AG09319 (cell line): ENCODE measurements at regions not wholly inside any gene's neighbourhood (a gene's known extent, or its start where the extent isn't known, plus 50 kb on each side); places are given as distances from the start of the nearest gene placed in this dataset.

Experiments used
- DNase-seq: peaks from one replicate; pipeline ENCODE4 v3.0.0-alpha.2; 2010; ENCODE audit warnings: low read depth; ENCODE audit errors: extremely low read depth
- CTCF ChIP-seq: IDR thresholded peaks from 2 replicates; pipeline ENCODE4 v1.5.1; 2011; ENCODE audit warnings: low read depth, mild to moderate bottlenecking, inconsistent platforms, low read length, moderate library complexity

- TF ChIP-seq CTCF = no peak
- no peak for DNase-seq
Observed at GRCh38 chr13:50611117-50611781, 232.2 kb downstream of the DLEU7 start.

- no peak for DNase-seq
- TF ChIP-seq CTCF = no peak
Observed at GRCh38 chr13:50612717-50613116, 230.8 kb downstream of the DLEU7 start.

- TF ChIP-seq CTCF = no peak
- DNase-seq = no peak
Observed at GRCh38 chr13:50613356-50613831, 230.1 kb downstream of the DLEU7 start.

GRCh38 chr13:50615234-50615633 is 228.3 kb downstream of the DLEU7 start:
- DNase-seq = no peak
- no peak for TF ChIP-seq CTCF

- DNase-seq = no peak
- no peak for TF ChIP-seq CTCF
Observed at GRCh38 chr13:50616101-50616500, 227.4 kb downstream of the DLEU7 start.

GRCh38 chr13:50617134-50617721 is 226.3 kb downstream of the DLEU7 start:
- DNase-seq = no peak
- TF ChIP-seq CTCF = no peak

- DNase-seq = no peak
Observed at GRCh38 chr13:50618206-50618605, 225.3 kb downstream of the DLEU7 start.

More at GRCh38 chr13:50618206-50618605, 225.3 kb downstream of the DLEU7 start:
- TF ChIP-seq CTCF = no peak
